GM19035 (cell line): ENCODE measurements at regions not wholly inside any gene's neighbourhood (a gene's known extent, or its start where the extent isn't known, plus 50 kb on each side); places are given as distances from the start of the nearest gene placed in this dataset.

Source experiments
- ATAC-seq: cut with Tn5 transposase; IDR thresholded peaks from one replicate; pipeline ENCODE4 v1.9.1; 2021; ENCODE audit not compliant: unreplicated experiment

DNA sequence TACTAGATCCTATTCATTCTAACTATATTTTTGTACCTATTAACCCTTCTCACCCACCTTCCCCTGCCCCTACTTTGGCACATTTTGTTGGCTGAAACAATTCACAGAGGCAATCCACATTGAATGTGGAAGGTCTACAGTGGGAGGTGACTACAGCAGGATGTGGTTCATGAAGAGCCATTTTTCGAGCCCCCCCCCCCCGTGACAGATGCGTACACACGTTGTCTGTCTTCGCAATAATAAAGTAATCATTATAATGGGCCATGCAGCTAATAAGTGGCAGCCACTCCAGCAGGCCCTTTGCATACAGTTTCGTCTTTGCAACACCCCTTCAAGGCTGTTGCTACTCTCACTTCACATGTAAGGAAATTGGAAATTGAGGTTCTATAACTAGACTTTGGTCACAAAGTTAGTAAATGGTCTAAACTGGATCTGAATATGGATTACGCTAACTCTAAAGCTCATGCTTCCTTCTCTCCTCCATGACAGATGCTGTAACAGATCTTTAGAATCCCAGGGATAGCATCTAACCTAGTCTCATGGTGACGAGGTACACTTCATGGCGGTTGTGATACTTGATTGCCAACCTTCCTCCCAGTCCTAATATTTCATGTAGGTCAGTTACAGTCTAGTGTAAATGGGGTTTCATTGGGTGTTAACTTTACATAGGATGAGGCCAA lies 176.8 kb downstream of the MYCN start:
- ATAC-seq, result no peak

GRCh38 chr2:16115881-16116830 lies 175.8 kb downstream of the MYCN start:
- ATAC-seq, result no peak

DNA sequence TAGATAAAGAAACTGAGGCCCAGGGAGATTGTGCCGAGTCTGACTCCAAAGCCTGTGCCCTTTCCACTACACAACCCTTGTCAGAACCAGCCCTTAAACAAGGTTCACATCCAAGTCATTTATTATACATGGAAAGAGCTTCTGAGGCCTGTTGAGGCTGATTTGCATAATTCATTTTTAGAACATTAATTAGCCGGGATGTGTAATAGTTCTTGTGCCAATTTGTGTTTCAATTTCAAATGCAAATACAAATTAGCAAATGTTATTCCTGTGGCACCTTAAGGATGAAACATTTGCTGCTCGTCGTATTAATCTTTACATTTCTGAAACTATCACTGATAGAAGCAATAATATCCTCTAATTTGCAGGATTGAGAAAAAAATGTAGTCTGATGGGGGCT lies 174.9 kb downstream of the MYCN start:
- no peak for ATAC-seq

DNA sequence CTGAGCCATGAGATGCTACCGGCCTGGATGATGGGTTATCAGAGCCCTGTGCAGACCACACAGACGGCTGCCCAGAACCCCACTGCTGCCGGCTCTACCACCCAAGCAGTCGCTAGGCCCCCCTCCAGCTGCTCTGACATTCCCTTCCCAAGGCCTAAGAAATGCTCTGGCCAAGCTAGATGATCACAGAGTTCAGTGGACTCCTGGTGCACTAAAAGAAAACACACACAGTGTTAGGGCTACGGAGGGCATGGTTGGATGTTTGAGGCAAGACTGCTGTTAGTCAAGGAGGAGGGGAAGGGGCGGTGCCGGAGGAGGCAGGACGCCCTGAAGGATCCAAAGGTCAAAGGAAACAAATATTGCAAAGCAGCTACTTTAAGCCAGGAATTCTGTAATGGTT lies 174.5 kb downstream of the MYCN start:
- ATAC-seq, result no peak

- no peak for ATAC-seq
Observed at GRCh38 chr2:16114070-16114469, 173.7 kb downstream of the MYCN start.

GRCh38 chr2:16113568-16113967 lies 173.2 kb downstream of the MYCN start:
- ATAC-seq, result no peak

- ATAC-seq, result no peak
Observed at GRCh38 chr2:16112972-16113560, 172.7 kb downstream of the MYCN start.

- no peak for ATAC-seq
Observed at GRCh38 chr2:16112251-16112971, 172.1 kb downstream of the MYCN start.

- ATAC-seq, result no peak
Observed at GRCh38 chr2:16111838-16112210, 171.5 kb downstream of the MYCN start.

DNA sequence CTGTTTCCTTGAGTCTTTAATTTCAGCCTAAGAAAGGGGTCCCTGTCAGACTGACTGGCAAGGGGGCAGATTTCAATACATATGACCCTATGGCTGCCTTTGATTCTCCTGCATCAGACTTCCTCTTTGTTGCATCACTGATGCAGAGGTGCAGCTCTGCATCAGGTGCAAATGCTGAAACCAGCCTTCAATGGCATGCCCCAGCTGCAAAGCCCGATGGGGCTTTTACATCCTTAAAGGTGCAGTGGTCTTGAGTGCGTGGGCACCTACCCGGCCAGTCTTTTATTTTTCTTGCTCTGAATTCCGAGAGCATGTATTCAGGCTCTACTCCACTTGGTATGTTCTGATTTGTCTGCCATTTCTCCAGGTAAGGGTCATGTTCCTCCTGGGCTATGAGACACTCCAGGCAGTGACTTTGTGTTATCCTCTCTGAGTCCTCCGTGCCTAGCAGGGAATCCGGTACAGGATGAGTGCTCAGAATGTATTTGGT lies 169.5 kb downstream of the MYCN start:
- ATAC-seq, result no peak

GRCh38 chr2:16109368-16109820 lies 169.0 kb downstream of the MYCN start:
- ATAC-seq, result no peak

- no peak for ATAC-seq
Observed at GRCh38 chr2:16107246-16107645, 166.9 kb downstream of the MYCN start.

DNA sequence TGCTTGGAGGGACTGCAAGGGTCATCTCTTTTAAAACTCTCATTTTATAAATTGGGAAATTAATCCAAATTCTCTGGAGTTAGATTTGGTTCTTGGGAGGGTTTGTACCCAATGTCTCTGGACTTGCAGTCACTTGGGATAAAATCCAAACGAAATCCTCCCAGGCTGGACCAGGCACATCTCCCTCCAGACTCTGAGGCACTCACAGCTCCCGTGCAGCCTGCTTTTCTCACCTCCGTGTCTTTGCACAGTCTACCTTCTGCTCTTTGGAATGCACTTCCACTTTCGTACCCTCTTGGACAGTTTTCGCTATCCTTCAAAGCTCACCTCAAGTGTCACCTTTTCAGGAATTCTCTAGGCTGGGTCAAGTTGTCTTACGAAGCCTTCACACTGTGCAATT lies 166.3 kb downstream of the MYCN start:
- ATAC-seq, result no peak

- ATAC-seq, result no peak
Observed at GRCh38 chr2:16105669-16106281, 165.4 kb downstream of the MYCN start.

GRCh38 chr2:16104949-16105668 lies 164.8 kb downstream of the MYCN start:
- ATAC-seq, result no peak

GRCh38 chr2:16104315-16104948 lies 164.1 kb downstream of the MYCN start:
- ATAC-seq, result no peak

GRCh38 chr2:16103614-16104314 lies 163.4 kb downstream of the MYCN start:
- no peak for ATAC-seq

GRCh38 chr2:16102976-16103380 lies 162.6 kb downstream of the MYCN start:
- no peak for ATAC-seq
